ENCODE measurements at regions not wholly inside any gene's neighbourhood (a gene's known extent, or its start where the extent isn't known, plus 50 kb on each side); places are given as distances from the start of the nearest gene placed in this dataset.

DNA sequence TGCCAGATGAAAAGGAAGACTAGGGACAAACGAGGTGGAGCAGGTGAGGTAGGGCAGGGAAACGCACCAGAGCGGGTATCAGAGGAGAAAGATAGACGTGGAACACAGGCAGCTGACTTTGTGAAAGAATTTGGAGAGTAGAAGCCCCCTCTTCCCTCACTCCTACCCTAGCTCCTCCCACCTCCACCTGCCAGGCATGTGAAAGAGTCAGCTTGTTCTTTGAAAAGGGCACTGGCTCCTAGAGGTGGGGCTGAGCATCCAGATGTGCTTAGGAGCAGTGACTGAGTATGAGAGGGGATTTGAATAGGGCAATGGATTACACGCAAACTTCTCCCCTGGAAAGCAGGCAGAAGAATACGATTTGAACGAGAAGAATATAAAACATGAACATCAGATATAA is 174.2 kb upstream of the INHBA start:
- no peak for TF ChIP-seq POLR2AphosphoS5 (IDR thresholded peaks at IDR 0.05; ENCODE audit: borderline replicate concordance, low read depth, low read length)
- TF ChIP-seq EZH2 (IDR thresholded peaks at IDR 0.05), result no peak
- no peak for TF ChIP-seq FOXP2 (optimal IDR thresholded peaks at IDR 0.05; ENCODE audit: control extremely low read depth, extremely low read length, insufficient read depth)

All from SK-N-MC (cell line).